Spleen (tissue), 11 donors: ENCODE measurements at regions not wholly inside any gene's neighbourhood (a gene's known extent, or its start where the extent isn't known, plus 50 kb on each side); places are given as distances from the start of the nearest gene placed in this dataset.

ENCODE experiments used
- DNase-seq: peaks from one replicate; pipeline ENCODE4 v3.0.0-alpha.2; 2020
- H3K27ac ChIP-seq, 8 donors: fragments of 200-600 bp; sonication (generic) in 7 of 8; 1 replicate in 4 of 8; 2 replicates in 4 of 8; pipeline versions ENCODE4 v1.5.0 to v1.8.0; 2016 to 2021; ENCODE audit warnings: inconsistent platforms in 4 of 8, mild to moderate bottlenecking in 4 of 8, moderate library complexity in 1 of 8
- H3K27me3 ChIP-seq, 7 donors: fragments of 200-600 bp; sonication (generic) in 6 of 7; replicated peaks in 1 of 7; 1 replicate in 4 of 7; 2 replicates in 3 of 7; pipeline versions ENCODE4 v1.5.0 to v1.8.0; 2016 to 2021; ENCODE audit warnings: inconsistent platforms in 3 of 7, mild to moderate bottlenecking in 1 of 7
- H3K36me3 ChIP-seq, 6 donors: fragments of 200-600 bp; sonication (generic) in 5 of 6; 1 replicate in 4 of 6; 2 replicates in 2 of 6; pipeline versions ENCODE4 v1.5.0 to v1.8.0; 2016 to 2021; ENCODE audit warnings: inconsistent platforms in 2 of 6
- H3K4me1 ChIP-seq, 6 donors: fragments of 200-600 bp; sonication (generic) in 5 of 6; 1 replicate in 3 of 6; 2 replicates in 3 of 6; pipeline versions ENCODE4 v1.5.0 to v1.8.0; 2016 to 2021; ENCODE audit warnings: inconsistent platforms in 3 of 6
- H3K4me3 ChIP-seq, 8 donors: fragments of 200-600 bp; sonication (generic) in 7 of 8; 1 replicate in 4 of 8; 2 replicates in 4 of 8; pipeline versions ENCODE4 v1.5.0 to v1.8.0; 2016 to 2021; ENCODE audit warnings: inconsistent platforms in 4 of 8, mild to moderate bottlenecking in 4 of 8, moderate library complexity in 2 of 8
- H3K9me3 ChIP-seq, 8 donors: fragments of 200-600 bp; sonication (generic) in 7 of 8; 1 replicate in 4 of 8; 2 replicates in 4 of 8; pipeline versions ENCODE4 v1.5.0 to v1.8.0; 2016 to 2021; ENCODE audit warnings: inconsistent platforms in 4 of 8
- CTCF ChIP-seq, 11 experiments: fragments of 200-600 bp in 7 of 11; fragments of 450-650 bp in 4 of 11; sonication (generic) in 4 of 11; IDR thresholded peaks in 8 of 11; conservative IDR thresholded peaks in 3 of 11; 1 replicate in 7 of 11; 2 replicates in 4 of 11; pipeline versions ENCODE4 v1.4.0 to v1.8.0; 2016 to 2021; ENCODE audit warnings: antibody characterized with exemption in 11 of 11, inconsistent platforms in 4 of 11, mild to moderate bottlenecking in 1 of 11
- POLR2A ChIP-seq, 3 donors: fragments of 450-650 bp; IDR thresholded peaks; one replicate each; pipeline ENCODE4 v1.5.1; 2017; ENCODE audit warnings: antibody characterized with exemption in 3 of 3, mild to moderate bottlenecking in 1 of 3
- POLR2AphosphoS5 ChIP-seq, 3 donors: sonication (generic); formaldehyde crosslinking; IDR thresholded peaks; one replicate each; pipeline ENCODE4 v1.5.1; 2017; ENCODE audit warnings: antibody characterized with exemption in 3 of 3
- WGBS, 5 donors: extraction: QIAGEN DNeasy Blood & Tissue Kit in 3 of 5; methylation state at CpG; one replicate each; pipeline versions ENCODE4 v1.1.5 to v1.1.7; 2013 to 2018; 5-methylcytosine and 5-hydroxymethylcytosine counted together
- intact Hi-C: fragments of 100-400 bp; cut with DNase I; formaldehyde crosslinking; loops from one replicate; pipeline ENCODE4 v1.15.0; 2023; ENCODE audit warnings: low total_unique reads
- donor health status: healthy with polysubstance abuse.
- donor health status: DM: no; HTN: no; CAD: no; lungs with moderate emphysema.
- donor health status: DM: no; HTN: no; CAD: no.
- donor health status: Bipolar disorder and iron deficiency.
- donor health status: healthy.
- donor health status: DM: no; HTN: no; CAD: no.
- donor health status: DM: yes; HTN: yes; CAD: no.

GRCh38 chr4:153987291-153987690 lies 198.4 kb upstream of the SFRP2 start:
- 17 to 54% (median 33%) methylated on average over 1 of the region's 1 CpG for WGBS, 5 donors
- H3K4me1 ChIP-seq: no peaks in the 10 kb centered on the region
- H3K27me3 ChIP-seq: peaks cover 0 to 3% (median 0%) of the 10 kb centered on the region in 7 donors
- DNase-seq: no peak
- intact Hi-C loops: no loop called here
- no peak overlapping the region for H3K27ac ChIP-seq
- TF ChIP-seq CTCF (IDR thresholded peaks at IDR 0.05 in 8 of 11, conservative IDR thresholded peaks at IDR 0.05 in 3 of 11): no peak
- no peak for TF ChIP-seq POLR2A (IDR thresholded peaks at IDR 0.05)
- TF ChIP-seq POLR2AphosphoS5 (IDR thresholded peaks at IDR 0.05): no peak
- no peaks in the 10 kb centered on the region for H3K36me3 ChIP-seq
- H3K4me3 ChIP-seq: no peak overlapping the region
- peaks cover 0 to 6% (median 0%) of the 10 kb centered on the region in 8 donors for H3K9me3 ChIP-seq

GRCh38 chr4:153976954-153977353 lies 188.1 kb upstream of the SFRP2 start:
- Histone ChIP-seq H3K4me3 (no peak overlapping the region), H3K27me3 (no peaks in the 10 kb centered on the region), H3K36me3 (no peaks in the 10 kb centered on the region), H3K27ac (no peak overlapping the region), H3K4me1 (no peaks in the 10 kb centered on the region), H3K9me3 (peaks cover 0 to 36% (median 27%) of the 10 kb centered on the region in 8 donors)
- no peak for DNase-seq
- intact Hi-C loops: no loop called here
- TF ChIP-seq POLR2AphosphoS5 (IDR thresholded peaks at IDR 0.05) (no peak), POLR2A (IDR thresholded peaks at IDR 0.05) (no peak), CTCF (IDR thresholded peaks at IDR 0.05 in 8 of 11, conservative IDR thresholded peaks at IDR 0.05 in 3 of 11) (no peak)

- intact Hi-C loops: no loop called here
- H3K27me3 ChIP-seq: no peaks in the 10 kb centered on the region
- DNase-seq: no peak
- H3K36me3 ChIP-seq: no peaks in the 10 kb centered on the region
- H3K27ac ChIP-seq: no peak overlapping the region
- H3K9me3 ChIP-seq: peaks cover 0 to 33% (median 26%) of the 10 kb centered on the region in 8 donors
- WGBS, 5 donors: 91 to 100% (median 96%) methylated on average over 1 of the region's 1 CpG
- no peaks in the 10 kb centered on the region for H3K4me1 ChIP-seq
- H3K4me3 ChIP-seq: no peak overlapping the region
- TF ChIP-seq POLR2A (IDR thresholded peaks at IDR 0.05) (no peak), CTCF (IDR thresholded peaks at IDR 0.05 in 8 of 11, conservative IDR thresholded peaks at IDR 0.05 in 3 of 11) (no peak), POLR2AphosphoS5 (IDR thresholded peaks at IDR 0.05) (no peak)
Measured at GRCh38 chr4:153974452-153974851, 185.6 kb upstream of the SFRP2 start.

GRCh38 chr4:153973942-153974341 lies 185.1 kb upstream of the SFRP2 start:
- Histone ChIP-seq H3K27ac (no peak overlapping the region), H3K27me3 (no peaks in the 10 kb centered on the region), H3K4me1 (no peaks in the 10 kb centered on the region), H3K4me3 (no peak overlapping the region), H3K9me3 (peaks cover 0 to 33% (median 26%) of the 10 kb centered on the region in 8 donors), H3K36me3 (no peaks in the 10 kb centered on the region)
- intact Hi-C loops: no loop called here
- WGBS, 5 donors: 58 to 92% (median 61%) methylated on average over 4 of the region's 4 CpGs
- TF ChIP-seq CTCF (IDR thresholded peaks at IDR 0.05 in 8 of 11, conservative IDR thresholded peaks at IDR 0.05 in 3 of 11): no peak
- TF ChIP-seq POLR2A (IDR thresholded peaks at IDR 0.05): no peak
- no peak for DNase-seq
